Spleen (tissue), 11 donors: ENCODE measurements at regions not wholly inside any gene's neighbourhood (a gene's known extent, or its start where the extent isn't known, plus 50 kb on each side); places are given as distances from the start of the nearest gene placed in this dataset.

Source experiments
- DNase-seq: peaks from one replicate; pipeline ENCODE4 v3.0.0-alpha.2; 2020
- H3K27ac ChIP-seq, 8 donors: fragments of 200-600 bp; sonication (generic) in 7 of 8; 1 replicate in 4 of 8; 2 replicates in 4 of 8; pipeline versions ENCODE4 v1.5.0 to v1.8.0; 2016 to 2021; ENCODE audit warnings: inconsistent platforms in 4 of 8, mild to moderate bottlenecking in 4 of 8, moderate library complexity in 1 of 8
- H3K27me3 ChIP-seq, 7 donors: fragments of 200-600 bp; sonication (generic) in 6 of 7; replicated peaks in 1 of 7; 1 replicate in 4 of 7; 2 replicates in 3 of 7; pipeline versions ENCODE4 v1.5.0 to v1.8.0; 2016 to 2021; ENCODE audit warnings: inconsistent platforms in 3 of 7, mild to moderate bottlenecking in 1 of 7
- H3K36me3 ChIP-seq, 6 donors: fragments of 200-600 bp; sonication (generic) in 5 of 6; 1 replicate in 4 of 6; 2 replicates in 2 of 6; pipeline versions ENCODE4 v1.5.0 to v1.8.0; 2016 to 2021; ENCODE audit warnings: inconsistent platforms in 2 of 6
- H3K4me1 ChIP-seq, 6 donors: fragments of 200-600 bp; sonication (generic) in 5 of 6; 1 replicate in 3 of 6; 2 replicates in 3 of 6; pipeline versions ENCODE4 v1.5.0 to v1.8.0; 2016 to 2021; ENCODE audit warnings: inconsistent platforms in 3 of 6
- H3K4me3 ChIP-seq, 8 donors: fragments of 200-600 bp; sonication (generic) in 7 of 8; 1 replicate in 4 of 8; 2 replicates in 4 of 8; pipeline versions ENCODE4 v1.5.0 to v1.8.0; 2016 to 2021; ENCODE audit warnings: inconsistent platforms in 4 of 8, mild to moderate bottlenecking in 4 of 8, moderate library complexity in 2 of 8
- H3K9me3 ChIP-seq, 8 donors: fragments of 200-600 bp; sonication (generic) in 7 of 8; 1 replicate in 4 of 8; 2 replicates in 4 of 8; pipeline versions ENCODE4 v1.5.0 to v1.8.0; 2016 to 2021; ENCODE audit warnings: inconsistent platforms in 4 of 8
- POLR2A ChIP-seq, 3 donors: fragments of 450-650 bp; IDR thresholded peaks; one replicate each; pipeline ENCODE4 v1.5.1; 2017; ENCODE audit warnings: antibody characterized with exemption in 3 of 3, mild to moderate bottlenecking in 1 of 3
- POLR2AphosphoS5 ChIP-seq, 3 donors: sonication (generic); formaldehyde crosslinking; IDR thresholded peaks; one replicate each; pipeline ENCODE4 v1.5.1; 2017; ENCODE audit warnings: antibody characterized with exemption in 3 of 3
- WGBS, 5 donors: extraction: QIAGEN DNeasy Blood & Tissue Kit in 3 of 5; methylation state at CpG; one replicate each; pipeline versions ENCODE4 v1.1.5 to v1.1.7; 2013 to 2018; 5-methylcytosine and 5-hydroxymethylcytosine counted together
- intact Hi-C: fragments of 100-400 bp; cut with DNase I; formaldehyde crosslinking; loops from one replicate; pipeline ENCODE4 v1.15.0; 2023; ENCODE audit warnings: low total_unique reads
- TF ChIP-seq, protein P1 (sequence below), 11 experiments: fragments of 200-600 bp in 7 of 11; fragments of 450-650 bp in 4 of 11; sonication (generic) in 4 of 11; IDR thresholded peaks in 8 of 11; conservative IDR thresholded peaks in 3 of 11; 1 replicate in 7 of 11; 2 replicates in 4 of 11; pipeline versions ENCODE4 v1.4.0 to v1.8.0; 2016 to 2021; ENCODE audit warnings: antibody characterized with exemption in 11 of 11, inconsistent platforms in 4 of 11, mild to moderate bottlenecking in 1 of 11
- donor health status: healthy with polysubstance abuse.
- donor health status: DM: no; HTN: no; CAD: no; lungs with moderate emphysema.
- donor health status: DM: no; HTN: no; CAD: no.
- donor health status: Bipolar disorder and iron deficiency.
- donor health status: healthy.
- donor health status: DM: no; HTN: no; CAD: no.
- donor health status: DM: yes; HTN: yes; CAD: no.

DNA sequence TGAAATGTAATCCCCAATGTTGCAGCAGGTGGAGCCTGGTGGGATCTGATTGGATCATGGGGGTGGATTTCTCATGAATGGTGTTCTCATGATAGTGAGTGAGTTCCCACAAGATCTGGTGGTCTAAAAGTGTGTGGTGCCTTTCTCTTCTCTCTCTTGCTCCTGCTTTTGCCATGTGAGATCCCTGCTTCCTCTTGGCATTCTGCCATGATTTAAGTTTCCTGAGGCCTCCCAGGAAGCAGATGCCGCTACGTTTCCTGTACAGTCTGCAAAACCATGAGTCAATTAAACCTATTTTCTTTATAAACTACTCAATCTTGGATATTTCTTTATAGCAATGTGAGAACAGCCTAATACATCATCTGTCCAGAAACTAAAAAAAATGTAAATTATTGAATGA, 298.3 kb downstream of the MEX3B start:
- Histone ChIP-seq H3K4me1 (peaks cover 0 to 17% (median 6%) of the 10 kb centered on the region in 6 donors), H3K4me3 (no peak overlapping the region), H3K27me3 (peaks cover 0 to 4% (median 0%) of the 10 kb centered on the region in 7 donors), H3K27ac (no peak overlapping the region), H3K9me3 (no peaks in the 10 kb centered on the region), H3K36me3 (no peaks in the 10 kb centered on the region)
- no peak for TF ChIP-seq POLR2AphosphoS5 (IDR thresholded peaks at IDR 0.05)
- intact Hi-C loops, result no loop called here
- 19 to 51% (median 36%) methylated on average over 2 of the region's 2 CpGs for WGBS, 5 donors
- no peak for DNase-seq

- 64 to 81% (median 67%) methylated on average over 3 of the region's 3 CpGs for WGBS, 5 donors
- Histone ChIP-seq H3K4me3 (no peak overlapping the region), H3K9me3 (no peaks in the 10 kb centered on the region), H3K36me3 (no peaks in the 10 kb centered on the region), H3K4me1 (peaks cover 0 to 12% (median 3%) of the 10 kb centered on the region in 6 donors), H3K27ac (no peak overlapping the region), H3K27me3 (peaks cover 0 to 4% (median 0%) of the 10 kb centered on the region in 7 donors)
- DNase-seq, result no peak
- intact Hi-C loops, result no loop called here
- no peak for TF ChIP-seq POLR2A (IDR thresholded peaks at IDR 0.05)
- no peak for TF ChIP-seq POLR2AphosphoS5 (IDR thresholded peaks at IDR 0.05)
- TF ChIP-seq, protein P1, sequence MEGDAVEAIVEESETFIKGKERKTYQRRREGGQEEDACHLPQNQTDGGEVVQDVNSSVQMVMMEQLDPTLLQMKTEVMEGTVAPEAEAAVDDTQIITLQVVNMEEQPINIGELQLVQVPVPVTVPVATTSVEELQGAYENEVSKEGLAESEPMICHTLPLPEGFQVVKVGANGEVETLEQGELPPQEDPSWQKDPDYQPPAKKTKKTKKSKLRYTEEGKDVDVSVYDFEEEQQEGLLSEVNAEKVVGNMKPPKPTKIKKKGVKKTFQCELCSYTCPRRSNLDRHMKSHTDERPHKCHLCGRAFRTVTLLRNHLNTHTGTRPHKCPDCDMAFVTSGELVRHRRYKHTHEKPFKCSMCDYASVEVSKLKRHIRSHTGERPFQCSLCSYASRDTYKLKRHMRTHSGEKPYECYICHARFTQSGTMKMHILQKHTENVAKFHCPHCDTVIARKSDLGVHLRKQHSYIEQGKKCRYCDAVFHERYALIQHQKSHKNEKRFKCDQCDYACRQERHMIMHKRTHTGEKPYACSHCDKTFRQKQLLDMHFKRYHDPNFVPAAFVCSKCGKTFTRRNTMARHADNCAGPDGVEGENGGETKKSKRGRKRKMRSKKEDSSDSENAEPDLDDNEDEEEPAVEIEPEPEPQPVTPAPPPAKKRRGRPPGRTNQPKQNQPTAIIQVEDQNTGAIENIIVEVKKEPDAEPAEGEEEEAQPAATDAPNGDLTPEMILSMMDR (IDR thresholded peaks at IDR 0.05 in 8 of 11, conservative IDR thresholded peaks at IDR 0.05 in 3 of 11), result no peak
Observed at GRCh38 chr15:81747026-81747425, 298.8 kb downstream of the MEX3B start.

DNA sequence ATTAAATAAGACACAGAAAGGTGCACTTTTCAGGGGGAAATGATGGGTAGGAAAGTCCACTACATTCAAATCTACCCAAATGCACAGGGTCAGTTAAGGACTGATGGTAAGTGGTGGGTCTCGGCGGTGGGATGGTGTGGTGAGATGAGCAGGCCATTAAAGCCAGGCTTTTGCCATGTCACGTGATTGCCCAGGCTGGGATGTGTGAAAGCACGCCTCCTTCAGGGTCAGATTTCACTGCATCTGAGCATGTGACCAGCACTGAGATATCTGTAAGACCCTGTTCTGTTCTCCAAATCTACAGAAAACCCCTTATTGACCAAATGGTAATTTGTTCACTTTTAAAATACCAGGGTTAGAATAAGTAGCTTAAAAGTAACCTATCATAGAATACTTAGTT, 301.5 kb downstream of the MEX3B start:
- intact Hi-C loops, result no loop called here
- no peak for DNase-seq
- WGBS, 5 donors, result 88 to 93% (median 91%) methylated on average over 4 of the region's 4 CpGs

DNA sequence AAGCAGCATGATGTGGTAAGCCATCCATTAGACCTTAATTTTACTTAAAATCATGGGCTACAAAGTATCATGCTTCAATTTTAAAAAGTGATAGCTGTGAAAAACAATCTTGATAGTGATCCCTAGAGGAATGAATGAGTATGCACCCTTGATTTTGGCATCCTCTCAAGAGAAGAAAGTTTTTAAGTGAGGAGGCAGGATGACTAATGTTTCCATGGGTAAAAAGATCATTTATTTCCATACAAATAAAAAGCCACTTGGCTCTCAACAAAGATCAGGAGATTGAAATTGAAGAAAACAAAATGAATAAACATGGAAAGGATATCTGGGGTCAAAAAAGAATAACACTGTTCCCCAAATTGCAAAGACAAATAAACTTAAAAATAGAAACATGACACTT, 305.4 kb downstream of the MEX3B start:
- intact Hi-C loops, result no loop called here
- Histone ChIP-seq H3K27ac (no peak overlapping the region), H3K27me3 (no peaks in the 10 kb centered on the region), H3K36me3 (no peaks in the 10 kb centered on the region), H3K9me3 (no peaks in the 10 kb centered on the region), H3K4me1 (no peaks in the 10 kb centered on the region), H3K4me3 (no peak overlapping the region)
- TF ChIP-seq POLR2A (IDR thresholded peaks at IDR 0.05), result no peak
- DNase-seq, result no peak

More for the DNA sequence above, 301.5 kb downstream of the MEX3B start:
- no peaks in the 10 kb centered on the region for H3K36me3 ChIP-seq
- H3K9me3 ChIP-seq, result no peaks in the 10 kb centered on the region
- TF ChIP-seq POLR2A (IDR thresholded peaks at IDR 0.05), result no peak
- TF ChIP-seq, protein P1 (IDR thresholded peaks at IDR 0.05 in 8 of 11, conservative IDR thresholded peaks at IDR 0.05 in 3 of 11), result no peak
- TF ChIP-seq POLR2AphosphoS5 (IDR thresholded peaks at IDR 0.05), result no peak
- H3K27me3 ChIP-seq, result no peaks in the 10 kb centered on the region
- H3K4me1 ChIP-seq, result no peaks in the 10 kb centered on the region
- H3K4me3 ChIP-seq, result no peak overlapping the region
- H3K27ac ChIP-seq, result no peak overlapping the region

DNA sequence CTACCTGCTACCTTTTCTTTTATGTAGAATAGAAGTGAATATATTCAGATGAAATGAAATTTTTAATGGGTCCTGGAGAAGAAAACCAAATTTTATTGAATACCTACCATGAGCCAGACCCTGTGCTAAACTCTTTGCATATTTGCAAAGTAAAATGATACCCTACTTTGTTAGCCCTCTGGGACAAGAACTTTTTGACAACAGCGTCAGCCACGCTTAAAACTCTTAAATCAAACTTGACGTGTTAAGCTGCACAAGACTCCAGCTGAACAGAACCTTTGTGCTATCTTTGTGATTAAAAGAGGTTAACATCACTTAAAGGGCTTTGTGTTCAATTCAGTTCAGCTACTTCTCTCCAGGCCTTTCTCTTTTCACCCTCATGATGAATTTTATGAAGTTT, 316.5 kb downstream of the MEX3B start:
- Histone ChIP-seq H3K36me3 (no peaks in the 10 kb centered on the region), H3K27ac (no peak overlapping the region), H3K27me3 (no peaks in the 10 kb centered on the region), H3K4me1 (no peaks in the 10 kb centered on the region), H3K9me3 (peaks cover 0 to 5% (median 0%) of the 10 kb centered on the region in 8 donors), H3K4me3 (no peak overlapping the region)
- DNase-seq, result no peak
- intact Hi-C loops, result no loop called here
- WGBS, 5 donors, result 84 to 94% (median 86%) methylated on average over 3 of the region's 3 CpGs
- TF ChIP-seq POLR2AphosphoS5 (IDR thresholded peaks at IDR 0.05), result no peak
- no peak for TF ChIP-seq POLR2A (IDR thresholded peaks at IDR 0.05)
- TF ChIP-seq, protein P1 (IDR thresholded peaks at IDR 0.05 in 8 of 11, conservative IDR thresholded peaks at IDR 0.05 in 3 of 11), result no peak
